GM12873 (cell line): ENCODE measurements at regions not wholly inside any gene's neighbourhood (a gene's known extent, or its start where the extent isn't known, plus 50 kb on each side); places are given as distances from the start of the nearest gene placed in this dataset.

Experiments used
- CTCF ChIP-seq: IDR thresholded peaks from 2 replicates; pipeline ENCODE4 v1.5.1; 2012; ENCODE audit warnings: low read depth, mild to moderate bottlenecking, moderate library complexity, low read length, control low read depth; ENCODE audit not compliant: insufficient read depth; ENCODE audit errors: missing control alignments

DNA sequence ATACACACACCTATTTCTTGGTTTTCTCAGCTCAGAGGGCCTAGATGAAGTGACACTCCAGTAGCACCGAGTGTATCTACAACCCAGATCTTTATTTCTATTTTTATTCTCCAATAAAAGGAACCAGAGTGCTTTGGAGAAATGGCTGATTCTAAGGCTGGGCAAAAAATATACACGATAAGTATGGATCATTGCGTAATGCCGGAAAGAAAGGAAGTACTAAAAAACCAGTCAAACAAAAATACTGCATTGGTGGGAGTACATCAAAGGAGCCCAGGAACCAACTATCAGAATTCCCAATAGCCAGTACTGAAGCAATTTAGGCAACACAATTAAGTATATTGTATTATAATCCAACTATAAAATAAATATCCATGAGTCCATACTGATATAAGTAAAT, 400.9 kb upstream of the CCDC196 start:
- no peak for TF ChIP-seq CTCF

DNA sequence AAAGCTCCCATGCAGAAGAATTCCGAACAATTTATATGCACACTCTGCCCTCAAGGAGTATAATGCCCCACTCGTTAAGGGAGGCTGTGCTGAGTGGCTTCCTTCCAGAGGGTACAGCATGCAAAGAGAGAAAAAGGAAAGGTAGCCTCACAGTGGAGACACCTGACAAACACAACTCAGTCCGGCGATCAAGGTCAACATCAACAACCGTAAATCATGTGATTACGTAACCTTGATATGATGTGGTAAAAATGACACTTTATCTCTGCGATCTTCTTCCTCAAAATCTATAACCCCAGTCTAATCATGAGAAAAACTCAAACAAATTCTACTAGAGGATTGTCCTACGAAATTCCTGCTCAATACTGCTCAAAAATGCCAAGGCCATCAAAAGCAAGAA, 400.5 kb upstream of the CCDC196 start:
- no peak for TF ChIP-seq CTCF

- TF ChIP-seq CTCF, result no peak
Measured at GRCh38 chr14:66087231-66087630, 398.9 kb upstream of the CCDC196 start.

DNA sequence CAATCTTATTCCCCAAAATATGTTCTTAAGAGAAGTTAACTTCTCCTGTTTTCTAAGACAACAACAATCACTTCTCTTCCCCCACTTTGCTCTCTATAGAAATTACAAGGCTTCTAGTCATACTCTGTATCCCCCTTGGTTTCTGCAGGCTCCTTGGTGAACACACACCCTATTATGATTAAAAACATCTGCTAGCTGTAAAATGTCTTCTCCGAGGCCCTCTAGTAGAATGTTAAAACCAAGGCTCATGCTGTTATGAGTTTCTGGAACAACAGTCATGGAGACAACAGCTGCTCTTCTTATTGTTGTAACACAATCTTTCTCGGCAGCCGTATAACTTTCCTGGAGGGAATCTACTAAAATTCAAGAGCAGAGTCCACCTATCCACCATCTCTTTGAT, 397.5 kb upstream of the CCDC196 start:
- TF ChIP-seq CTCF, result no peak

- no peak for TF ChIP-seq CTCF
Measured at GRCh38 chr14:66092206-66092605, 394.0 kb upstream of the CCDC196 start.

GRCh38 chr14:66092748-66093147, 393.4 kb upstream of the CCDC196 start:
- TF ChIP-seq CTCF, result no peak

GRCh38 chr14:66094001-66094727, 392.0 kb upstream of the CCDC196 start:
- TF ChIP-seq CTCF, result no peak
